Muscle of arm (tissue), 1 donor: ENCODE measurements at regions not wholly inside any gene's neighbourhood (a gene's known extent, or its start where the extent isn't known, plus 50 kb on each side); places are given as distances from the start of the nearest gene placed in this dataset.
"Not testable (repeated sequence)": the region's sequence is repeated elsewhere in the genome, so short reads cannot be mapped to it uniquely, and the experiment has no call there.

Source experiments
- DNase-seq: peaks from one replicate; pipeline ENCODE4 v3.0.0-alpha.2; 2013

- DNase-seq = no peak
Observed at GRCh38 chr10:53162856-53163255, 390.3 kb upstream of the MBL2 start.

GRCh38 chr10:53161231-53161630, 388.6 kb upstream of the MBL2 start:
- no peak for DNase-seq

GRCh38 chr10:53155674-53156073, 383.1 kb upstream of the MBL2 start:
- DNase-seq = not testable (repeated sequence)

GRCh38 chr10:53153831-53154230, 381.2 kb upstream of the MBL2 start:
- no peak for DNase-seq

GRCh38 chr10:53140506-53140905, 367.9 kb upstream of the MBL2 start:
- no peak for DNase-seq

- no peak for DNase-seq
Observed at GRCh38 chr10:53135897-53136253, 363.3 kb upstream of the MBL2 start.

- DNase-seq = no peak
Observed at GRCh38 chr10:53135213-53135896, 362.8 kb upstream of the MBL2 start.

GRCh38 chr10:53134050-53134449, 361.5 kb upstream of the MBL2 start:
- no peak for DNase-seq

- DNase-seq = no peak
Observed at GRCh38 chr10:53130337-53130736, 357.8 kb upstream of the MBL2 start.

- no peak for DNase-seq
Observed at GRCh38 chr10:53127686-53128085, 355.1 kb upstream of the MBL2 start.

GRCh38 chr10:53123311-53123710, 350.7 kb upstream of the MBL2 start:
- no peak for DNase-seq

GRCh38 chr10:53122281-53122680, 349.7 kb upstream of the MBL2 start:
- DNase-seq = no peak

- no peak for DNase-seq
Observed at GRCh38 chr10:53115660-53116059, 343.1 kb upstream of the MBL2 start.

- no peak for DNase-seq
Observed at GRCh38 chr10:53111529-53111928, 338.9 kb upstream of the MBL2 start.

GRCh38 chr10:53109320-53109719, 336.7 kb upstream of the MBL2 start:
- DNase-seq = no peak

- DNase-seq = no peak
Observed at GRCh38 chr10:53108317-53108934, 335.8 kb upstream of the MBL2 start.

- no peak for DNase-seq
Observed at GRCh38 chr10:53107711-53108110, 335.1 kb upstream of the MBL2 start.

- no peak for DNase-seq
Observed at GRCh38 chr10:53102424-53102823, 329.8 kb upstream of the MBL2 start.

GRCh38 chr10:53093878-53094277, 321.3 kb upstream of the MBL2 start:
- DNase-seq = no peak

- DNase-seq = no peak
Observed at GRCh38 chr10:53091574-53091973, 319.0 kb upstream of the MBL2 start.

- no peak for DNase-seq
Observed at GRCh38 chr10:53088961-53089360, 316.4 kb upstream of the MBL2 start.

GRCh38 chr10:53079283-53079682, 306.7 kb upstream of the MBL2 start:
- no peak for DNase-seq

GRCh38 chr10:53076948-53077347, 304.4 kb upstream of the MBL2 start:
- no peak for DNase-seq

- DNase-seq = no peak
Observed at GRCh38 chr10:53075469-53075868, 302.9 kb upstream of the MBL2 start.
